Keratinocyte (primary cell): ENCODE measurements at regions not wholly inside any gene's neighbourhood (a gene's known extent, or its start where the extent isn't known, plus 50 kb on each side); places are given as distances from the start of the nearest gene placed in this dataset.

Experiments
- DNase-seq: peaks from one replicate; pipeline ENCODE4 v3.0.0-alpha.2; 2011; ENCODE audit warnings: low read depth, missing footprints, low spot score
- FAIRE-seq: peaks from 2 replicates; lab custom pipeline; 2011; peaks lifted over from hg19 to GRCh38; lab: Jason Lieb, UNC
- H2AFZ ChIP-seq: 2 replicates; pipeline ENCODE4 v1.6.0; 2012; ENCODE audit warnings: low read length, control low read depth, inconsistent platforms; ENCODE audit not compliant: control insufficient read depth
- H3K27ac ChIP-seq: 2 replicates; pipeline ENCODE4 v1.5.1; 2011; ENCODE audit warnings: low read length; ENCODE audit not compliant: control insufficient read depth, insufficient read depth
- H3K27me3 ChIP-seq: 3 replicates; pipeline ENCODE4 v1.6.0; 2011; ENCODE audit warnings: low read length; ENCODE audit not compliant: control insufficient read depth, insufficient read depth; ENCODE audit errors: extremely low read depth
- H3K36me3 ChIP-seq, 2 experiments: 2 replicates in 1 of 2; 3 replicates in 1 of 2; pipeline ENCODE4 v1.5.1; 2011; ENCODE audit warnings: low read length in 2 of 2, mild to moderate bottlenecking in 1 of 2; ENCODE audit not compliant: control insufficient read depth in 2 of 2, insufficient read depth in 2 of 2; ENCODE audit errors: extremely low read depth in 1 of 2
- H3K4me1 ChIP-seq: 3 replicates; pipeline ENCODE4 v1.5.1; 2011; ENCODE audit warnings: low read length; ENCODE audit not compliant: control insufficient read depth, insufficient read depth; ENCODE audit errors: extremely low read depth
- H3K4me2 ChIP-seq: 3 replicates; pipeline ENCODE4 v1.6.0; 2011; ENCODE audit warnings: low read depth, low read length; ENCODE audit not compliant: control insufficient read depth, insufficient read depth; ENCODE audit errors: extremely low read depth
- H3K4me3 ChIP-seq, 3 experiments: fragments of 200-600 bp in 1 of 3; sonication (generic) in 1 of 3; 2 replicates in 2 of 3; 3 replicates in 1 of 3; pipeline ENCODE4 v1.5.1; 2011 to 2016; ENCODE audit warnings: low read length in 3 of 3, mild to moderate bottlenecking in 3 of 3, control low read depth in 2 of 3, inconsistent platforms in 1 of 3, low read depth in 1 of 3, mixed read lengths in 1 of 3, mixed run types in 1 of 3, moderate library complexity in 1 of 3; ENCODE audit not compliant: control insufficient read depth in 2 of 3, insufficient read depth in 2 of 3; ENCODE audit errors: extremely low read depth in 1 of 3
- H3K79me2 ChIP-seq: 2 replicates; pipeline ENCODE4 v1.6.0; 2012; ENCODE audit warnings: low read length; ENCODE audit not compliant: control insufficient read depth, insufficient read depth
- H3K9ac ChIP-seq: 3 replicates; pipeline ENCODE4 v1.6.0; 2011; ENCODE audit warnings: low read length; ENCODE audit not compliant: control insufficient read depth, insufficient read depth; ENCODE audit errors: extremely low read depth
- H3K9me1 ChIP-seq: 3 replicates; pipeline ENCODE4 v1.6.0; 2011; ENCODE audit warnings: low read length; ENCODE audit not compliant: control insufficient read depth, insufficient read depth; ENCODE audit errors: extremely low read depth
- H3K9me3 ChIP-seq: 2 replicates; pipeline ENCODE4 v1.5.1; 2012; ENCODE audit warnings: low read depth, low read length; ENCODE audit not compliant: control insufficient read depth
- H4K20me1 ChIP-seq: 3 replicates; pipeline ENCODE4 v1.6.0; 2011; ENCODE audit warnings: low read length; ENCODE audit not compliant: control insufficient read depth, insufficient read depth; ENCODE audit errors: extremely low read depth
- EZH2 ChIP-seq: IDR thresholded peaks from one replicate; pipeline ENCODE4 v1.6.1; 2012; ENCODE audit warnings: inconsistent platforms, mild to moderate bottlenecking, low read length, moderate library complexity
- dilution Hi-C: fragments of 300-500 bp; cut with MboI; formaldehyde crosslinking; loops from one replicate; pipeline ENCODE4 v1.7.0; 2020; ENCODE audit warnings: low sequenced_read_pairs; ENCODE audit not compliant: extremely low pct_ligation_motif_present
- TF ChIP-seq, protein P1 (sequence below), 3 experiments: IDR thresholded peaks in 1 of 3; conservative IDR thresholded peaks in 1 of 3; optimal IDR thresholded peaks in 1 of 3; 2 replicates in 2 of 3; 3 replicates in 1 of 3; pipeline versions ENCODE3 to v1.5.1; 2011; ENCODE audit warnings: low read length in 3 of 3, mild to moderate bottlenecking in 3 of 3, moderate library complexity in 2 of 3, control low read depth in 1 of 3, inconsistent platforms in 1 of 3; ENCODE audit not compliant: insufficient read depth in 2 of 3; ENCODE audit errors: extremely low read depth in 1 of 3

GRCh38 chr2:10972683-10973433, 61.1 kb downstream of the KCNF1 start:
- dilution Hi-C loops = no loop called here
- Histone ChIP-seq H3K4me1 (no peaks in the 10 kb centered on the region), H3K27me3 (peaks cover 21% of the 10 kb centered on the region), H3K79me2 (no peaks in the 10 kb centered on the region), H4K20me1 (no peaks in the 10 kb centered on the region), H3K9ac (no peak overlapping the region), H3K4me3 (no peak overlapping the region), H3K27ac (no peak overlapping the region), H3K36me3 (no peaks in the 10 kb centered on the region), H3K9me3 (no peaks in the 10 kb centered on the region), H3K4me2 (no peak overlapping the region), H2AFZ (no peak overlapping the region), H3K9me1 (no peaks in the 10 kb centered on the region)
- TF ChIP-seq, protein P1, sequence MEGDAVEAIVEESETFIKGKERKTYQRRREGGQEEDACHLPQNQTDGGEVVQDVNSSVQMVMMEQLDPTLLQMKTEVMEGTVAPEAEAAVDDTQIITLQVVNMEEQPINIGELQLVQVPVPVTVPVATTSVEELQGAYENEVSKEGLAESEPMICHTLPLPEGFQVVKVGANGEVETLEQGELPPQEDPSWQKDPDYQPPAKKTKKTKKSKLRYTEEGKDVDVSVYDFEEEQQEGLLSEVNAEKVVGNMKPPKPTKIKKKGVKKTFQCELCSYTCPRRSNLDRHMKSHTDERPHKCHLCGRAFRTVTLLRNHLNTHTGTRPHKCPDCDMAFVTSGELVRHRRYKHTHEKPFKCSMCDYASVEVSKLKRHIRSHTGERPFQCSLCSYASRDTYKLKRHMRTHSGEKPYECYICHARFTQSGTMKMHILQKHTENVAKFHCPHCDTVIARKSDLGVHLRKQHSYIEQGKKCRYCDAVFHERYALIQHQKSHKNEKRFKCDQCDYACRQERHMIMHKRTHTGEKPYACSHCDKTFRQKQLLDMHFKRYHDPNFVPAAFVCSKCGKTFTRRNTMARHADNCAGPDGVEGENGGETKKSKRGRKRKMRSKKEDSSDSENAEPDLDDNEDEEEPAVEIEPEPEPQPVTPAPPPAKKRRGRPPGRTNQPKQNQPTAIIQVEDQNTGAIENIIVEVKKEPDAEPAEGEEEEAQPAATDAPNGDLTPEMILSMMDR (optimal IDR thresholded peaks at IDR 0.05 in 1 of 3, IDR thresholded peaks at IDR 0.05 in 1 of 3, conservative IDR thresholded peaks at IDR 0.05 in 1 of 3; ENCODE audit: extremely low read depth in 1 of 3, insufficient read depth in 2 of 3, low read length in 3 of 3) = no peak
- TF ChIP-seq EZH2 = no peak
- DNase-seq (no peak), FAIRE-seq (no peak)

- Histone ChIP-seq H3K4me1 (no peaks in the 10 kb centered on the region), H3K27me3 (peaks cover 18% of the 10 kb centered on the region), H3K79me2 (no peaks in the 10 kb centered on the region), H4K20me1 (no peaks in the 10 kb centered on the region), H3K27ac (no peak overlapping the region), H3K9me1 (no peaks in the 10 kb centered on the region), H3K4me2 (no peak overlapping the region), H3K9me3 (no peaks in the 10 kb centered on the region), H3K9ac (no peak overlapping the region), H3K36me3 (no peaks in the 10 kb centered on the region), H3K4me3 (no peak overlapping the region), H2AFZ (no peak overlapping the region)
- FAIRE-seq = no peak
- TF ChIP-seq, protein P1 (optimal IDR thresholded peaks at IDR 0.05 in 1 of 3, IDR thresholded peaks at IDR 0.05 in 1 of 3, conservative IDR thresholded peaks at IDR 0.05 in 1 of 3; ENCODE audit: extremely low read depth in 1 of 3, insufficient read depth in 2 of 3, low read length in 3 of 3) = no peak
- TF ChIP-seq EZH2 = no peak
- dilution Hi-C loops = no loop called here
- DNase-seq = no peak
Observed at GRCh38 chr2:10973766-10974165, 62.0 kb downstream of the KCNF1 start.
